ENCODE measurements at regions not wholly inside any gene's neighbourhood (a gene's known extent, or its start where the extent isn't known, plus 50 kb on each side); places are given as distances from the start of the nearest gene placed in this dataset.

GRCh38 chr11:103803062-103803461 lies 233.4 kb upstream of the DDI1 start:
- TF ChIP-seq CTCF (IDR thresholded peaks at IDR 0.05) (no peak), POLR2A (IDR thresholded peaks at IDR 0.05) (no peak)

Data from lower leg skin (tissue), 3 donors.